Vagina (tissue), 2 donors: ENCODE measurements at regions not wholly inside any gene's neighbourhood (a gene's known extent, or its start where the extent isn't known, plus 50 kb on each side); places are given as distances from the start of the nearest gene placed in this dataset.

Source experiments
- POLR2AphosphoS5 ChIP-seq, 2 donors: sonication (generic); formaldehyde crosslinking; IDR thresholded peaks; one replicate each; pipeline ENCODE4 v1.9.0; 2017; ENCODE audit warnings: antibody characterized with exemption in 2 of 2, mild to moderate bottlenecking in 2 of 2, low read depth in 1 of 2; ENCODE audit not compliant: insufficient read depth in 1 of 2
- TF ChIP-seq, protein P1 (sequence below), 3 experiments: fragments of 450-650 bp in 2 of 3; fragments of 200-600 bp in 1 of 3; sonication (generic) in 1 of 3; IDR thresholded peaks; one replicate each; pipeline ENCODE4 v1.5.1; 2017 to 2019; ENCODE audit warnings: antibody characterized with exemption in 3 of 3, mild to moderate bottlenecking in 2 of 3, moderate library complexity in 2 of 3

DNA sequence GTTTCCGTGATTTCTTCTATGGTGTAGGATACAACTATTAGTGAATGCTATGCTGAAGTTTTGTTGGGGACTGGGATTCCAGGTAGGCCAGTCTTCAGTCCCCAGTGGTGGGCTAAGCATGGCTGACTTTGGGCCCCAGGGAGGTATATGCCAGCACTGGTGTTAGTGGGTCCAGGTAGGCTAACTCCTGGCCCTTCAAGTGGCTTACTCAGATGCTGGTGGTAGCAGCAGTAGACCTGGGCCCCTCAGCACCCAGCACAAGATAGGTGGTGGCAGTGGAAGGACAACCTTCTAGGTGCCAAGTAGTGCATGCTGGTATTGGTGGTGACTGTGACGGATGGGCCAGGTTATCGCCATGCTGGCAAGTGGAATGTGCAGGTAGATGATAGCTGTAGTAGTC, 955.1 kb downstream of the TMTC2 start:
- TF ChIP-seq POLR2AphosphoS5 (IDR thresholded peaks at IDR 0.05; ENCODE audit: insufficient read depth in 1 of 2, low read depth in 1 of 2) = no peak
- TF ChIP-seq, protein P1, sequence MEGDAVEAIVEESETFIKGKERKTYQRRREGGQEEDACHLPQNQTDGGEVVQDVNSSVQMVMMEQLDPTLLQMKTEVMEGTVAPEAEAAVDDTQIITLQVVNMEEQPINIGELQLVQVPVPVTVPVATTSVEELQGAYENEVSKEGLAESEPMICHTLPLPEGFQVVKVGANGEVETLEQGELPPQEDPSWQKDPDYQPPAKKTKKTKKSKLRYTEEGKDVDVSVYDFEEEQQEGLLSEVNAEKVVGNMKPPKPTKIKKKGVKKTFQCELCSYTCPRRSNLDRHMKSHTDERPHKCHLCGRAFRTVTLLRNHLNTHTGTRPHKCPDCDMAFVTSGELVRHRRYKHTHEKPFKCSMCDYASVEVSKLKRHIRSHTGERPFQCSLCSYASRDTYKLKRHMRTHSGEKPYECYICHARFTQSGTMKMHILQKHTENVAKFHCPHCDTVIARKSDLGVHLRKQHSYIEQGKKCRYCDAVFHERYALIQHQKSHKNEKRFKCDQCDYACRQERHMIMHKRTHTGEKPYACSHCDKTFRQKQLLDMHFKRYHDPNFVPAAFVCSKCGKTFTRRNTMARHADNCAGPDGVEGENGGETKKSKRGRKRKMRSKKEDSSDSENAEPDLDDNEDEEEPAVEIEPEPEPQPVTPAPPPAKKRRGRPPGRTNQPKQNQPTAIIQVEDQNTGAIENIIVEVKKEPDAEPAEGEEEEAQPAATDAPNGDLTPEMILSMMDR (IDR thresholded peaks at IDR 0.05) = no peak
